Loucy (cell line): ENCODE measurements at regions not wholly inside any gene's neighbourhood (a gene's known extent, or its start where the extent isn't known, plus 50 kb on each side); places are given as distances from the start of the nearest gene placed in this dataset.

Source experiments
- H2AFZ ChIP-seq: fragments of 200-600 bp; sonication (generic); 2 replicates; pipeline ENCODE4 v1.6.0; 2016; ENCODE audit warnings: antibody characterized with exemption, mild to moderate bottlenecking, low read length, moderate library complexity
- H3F3A ChIP-seq: fragments of 200-600 bp; 2 replicates; pipeline ENCODE4 v1.6.0; 2016; ENCODE audit warnings: antibody characterized with exemption, low read depth, mild to moderate bottlenecking
- H3K27me3 ChIP-seq: fragments of 200-600 bp; sonication (generic); 2 replicates; pipeline ENCODE4 v1.6.1; 2014; ENCODE audit warnings: low read length, mild to moderate bottlenecking; ENCODE audit not compliant: insufficient read depth, poor library complexity, severe bottlenecking
- H3K36me3 ChIP-seq: fragments of 200-600 bp; sonication (generic); 2 replicates; pipeline ENCODE4 v1.6.1; 2016; ENCODE audit warnings: low read length; ENCODE audit not compliant: insufficient read depth
- H3K4me1 ChIP-seq: fragments of 200-600 bp; sonication (generic); 2 replicates; pipeline ENCODE4 v1.5.1; 2014; ENCODE audit warnings: low read length, mild to moderate bottlenecking; ENCODE audit not compliant: insufficient read depth, poor library complexity, severe bottlenecking
- H3K4me2 ChIP-seq: fragments of 200-600 bp; sonication (generic); 2 replicates; pipeline ENCODE4 v1.6.0; 2014; ENCODE audit warnings: antibody characterized with exemption, low read length, low read depth, mild to moderate bottlenecking; ENCODE audit not compliant: poor library complexity, severe bottlenecking
- H3K4me3 ChIP-seq: fragments of 200-600 bp; sonication (generic); 2 replicates; pipeline ENCODE4 v1.5.1; 2014; ENCODE audit warnings: low read length, mild to moderate bottlenecking, mixed read lengths; ENCODE audit not compliant: poor library complexity, severe bottlenecking
- H3K79me2 ChIP-seq: fragments of 200-600 bp; sonication (generic); 2 replicates; pipeline ENCODE4 v1.6.1; 2014; ENCODE audit warnings: low read length; ENCODE audit not compliant: insufficient read depth
- H3K9ac ChIP-seq: fragments of 200-600 bp; sonication (generic); 2 replicates; pipeline ENCODE4 v1.6.0; 2014; ENCODE audit warnings: mild to moderate bottlenecking, low read depth, low read length, moderate library complexity; ENCODE audit not compliant: poor library complexity, severe bottlenecking
- H3K9me2 ChIP-seq: fragments of 200-600 bp; sonication (generic); replicated peaks from 2 replicates; pipeline ENCODE4 v1.6.1; 2016; ENCODE audit warnings: low read depth, low read length, mixed read lengths
- H3K9me3 ChIP-seq: fragments of 200-600 bp; sonication (generic); 2 replicates; pipeline ENCODE4 v1.6.1; 2014; ENCODE audit warnings: mild to moderate bottlenecking, antibody characterized with exemption, low read length, low read depth; ENCODE audit not compliant: insufficient read depth
- H4K20me1 ChIP-seq: fragments of 200-600 bp; sonication (generic); 2 replicates; pipeline ENCODE4 v1.6.0; 2014; ENCODE audit warnings: antibody characterized with exemption, low read length, mild to moderate bottlenecking; ENCODE audit not compliant: insufficient read depth, poor library complexity, severe bottlenecking
- CTCF ChIP-seq: fragments of 200-600 bp; sonication (generic); conservative IDR thresholded peaks from 2 replicates; pipeline ENCODE4 v1.5.1; 2014; ENCODE audit warnings: mild to moderate bottlenecking, antibody characterized with exemption, low read length
- EZH2phosphoT487 ChIP-seq: fragments of 200-600 bp; IDR thresholded peaks from 2 replicates; pipeline ENCODE4 v1.6.1; 2018; ENCODE audit warnings: antibody characterized with exemption, mild to moderate bottlenecking, moderate library complexity, borderline replicate concordance

GRCh38 chr5:114237766-114238165 lies 124.1 kb upstream of the KCNN2 start:
- no peak for TF ChIP-seq EZH2phosphoT487
- no peak for TF ChIP-seq CTCF

GRCh38 chr5:114238771-114239313 lies 123.0 kb upstream of the KCNN2 start:
- Histone ChIP-seq H3K79me2 (no peaks in the 10 kb centered on the region), H4K20me1 (no peaks in the 10 kb centered on the region), H3K9me3 (no peaks in the 10 kb centered on the region), H3K4me3 (no peak overlapping the region), H2AFZ (no peak overlapping the region), H3K4me2 (no peak overlapping the region), H3F3A (no peaks in the 10 kb centered on the region), H3K9ac (no peak overlapping the region), H3K4me1 (no peaks in the 10 kb centered on the region), H3K27me3 (no peaks in the 10 kb centered on the region), H3K9me2 (no peaks in the 10 kb centered on the region), H3K36me3 (no peaks in the 10 kb centered on the region)
- no peak for TF ChIP-seq EZH2phosphoT487
- no peak for TF ChIP-seq CTCF

More at GRCh38 chr5:114237766-114238165, 124.1 kb upstream of the KCNN2 start:
- no peaks in the 10 kb centered on the region for H3K36me3 ChIP-seq
- H3K4me1 ChIP-seq: no peaks in the 10 kb centered on the region
- no peaks in the 10 kb centered on the region for H3K27me3 ChIP-seq
- H3K79me2 ChIP-seq: no peaks in the 10 kb centered on the region
- no peaks in the 10 kb centered on the region for H3K9me2 ChIP-seq
- H2AFZ ChIP-seq: no peak overlapping the region
- H4K20me1 ChIP-seq: no peaks in the 10 kb centered on the region
- no peaks in the 10 kb centered on the region for H3K9me3 ChIP-seq
- H3K4me2 ChIP-seq: no peak overlapping the region
- H3K9ac ChIP-seq: no peak overlapping the region
- no peak overlapping the region for H3K4me3 ChIP-seq
- H3F3A ChIP-seq: no peaks in the 10 kb centered on the region

- no peaks in the 10 kb centered on the region for H3K27me3 ChIP-seq
- no peaks in the 10 kb centered on the region for H3K79me2 ChIP-seq
- no peak overlapping the region for H2AFZ ChIP-seq
- no peaks in the 10 kb centered on the region for H4K20me1 ChIP-seq
- no peak overlapping the region for H3K9ac ChIP-seq
- H3F3A ChIP-seq: no peaks in the 10 kb centered on the region
- H3K36me3 ChIP-seq: no peaks in the 10 kb centered on the region
- no peak overlapping the region for H3K4me2 ChIP-seq
- H3K4me3 ChIP-seq: no peak overlapping the region
- TF ChIP-seq CTCF (no peak), EZH2phosphoT487 (no peak)
- H3K9me2 ChIP-seq: no peaks in the 10 kb centered on the region
- no peaks in the 10 kb centered on the region for H3K4me1 ChIP-seq
- no peaks in the 10 kb centered on the region for H3K9me3 ChIP-seq
Measured at GRCh38 chr5:114243281-114243971, 118.4 kb upstream of the KCNN2 start.
